ENCODE measurements at regions not wholly inside any gene's neighbourhood (a gene's known extent, or its start where the extent isn't known, plus 50 kb on each side); places are given as distances from the start of the nearest gene placed in this dataset.

DNA sequence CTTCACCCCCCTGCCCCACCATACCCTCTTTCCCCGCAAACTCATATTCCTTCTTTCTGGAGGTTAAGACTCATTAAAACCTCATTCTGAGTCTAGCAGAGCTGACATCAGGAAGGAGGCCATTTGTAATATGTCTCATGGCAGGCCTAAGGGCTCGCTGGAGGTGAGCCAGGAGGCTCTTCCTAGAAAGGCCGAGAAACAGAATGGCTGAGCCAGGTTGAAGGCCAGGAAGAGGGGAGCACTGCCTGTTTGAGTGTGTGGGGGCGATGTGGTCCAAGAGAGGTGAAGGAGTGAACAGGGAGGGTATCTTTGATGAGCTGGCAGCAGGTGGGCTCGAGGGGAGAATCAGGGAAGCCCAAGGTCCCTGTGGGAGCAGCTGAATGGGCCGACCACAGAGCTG, 317.3 kb downstream of the TLE3 start:
- no peak for DNase-seq

DNA sequence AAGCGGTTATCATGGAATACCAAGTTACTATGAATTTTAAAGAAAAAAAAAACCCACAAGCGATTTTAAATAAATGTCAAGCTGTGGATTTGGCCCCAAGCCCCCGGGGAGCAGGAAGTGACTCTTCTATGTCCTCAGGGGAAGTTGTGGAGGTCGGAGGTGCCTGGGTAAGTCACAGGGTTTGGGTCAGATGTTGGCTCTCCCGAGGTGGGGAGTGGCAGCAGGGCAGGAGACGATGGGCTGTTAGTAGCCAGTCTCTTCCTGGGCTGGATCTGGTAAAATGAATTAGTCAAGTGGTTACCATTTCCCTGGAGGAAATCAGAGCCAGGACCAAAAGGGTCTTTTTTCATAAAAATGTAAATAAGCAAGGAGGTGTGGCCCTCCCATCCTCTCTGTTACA, 316.7 kb downstream of the TLE3 start:
- no peak for DNase-seq

DNA sequence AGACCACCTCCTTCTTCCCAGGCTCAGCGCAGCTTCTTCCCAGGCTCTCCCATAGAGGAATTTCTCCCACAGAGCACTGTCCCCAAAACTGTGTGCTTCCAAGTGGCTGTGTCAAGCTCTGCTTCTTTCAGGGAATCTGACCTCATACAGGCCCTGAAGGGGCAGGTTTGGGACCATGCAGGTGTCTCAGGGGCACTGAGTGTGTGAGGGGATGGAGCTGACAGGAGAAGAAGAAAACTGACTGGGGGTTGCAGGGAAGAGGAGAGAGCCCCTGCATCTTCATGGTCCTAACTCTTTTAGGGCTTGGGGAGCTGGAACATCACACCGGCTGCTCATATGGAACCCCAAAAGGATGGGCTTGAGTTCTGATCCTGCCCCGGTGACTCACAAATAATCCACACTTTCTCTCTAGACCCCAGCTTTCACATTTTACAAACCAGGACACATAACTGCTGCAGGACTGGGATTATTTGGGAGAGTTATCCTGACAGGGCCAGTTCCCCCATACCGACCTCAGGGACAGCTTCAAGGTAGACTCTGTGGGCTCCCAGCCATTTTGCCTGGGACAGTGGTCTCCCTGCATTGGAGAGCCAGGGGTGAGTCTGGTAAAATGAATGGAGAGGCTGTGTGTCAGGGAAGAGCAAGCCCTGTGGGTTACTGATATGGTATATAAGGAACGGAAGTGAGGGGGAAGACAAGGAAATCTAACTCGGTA, 316.1 kb downstream of the TLE3 start:
- DNase-seq = no peak

DNA sequence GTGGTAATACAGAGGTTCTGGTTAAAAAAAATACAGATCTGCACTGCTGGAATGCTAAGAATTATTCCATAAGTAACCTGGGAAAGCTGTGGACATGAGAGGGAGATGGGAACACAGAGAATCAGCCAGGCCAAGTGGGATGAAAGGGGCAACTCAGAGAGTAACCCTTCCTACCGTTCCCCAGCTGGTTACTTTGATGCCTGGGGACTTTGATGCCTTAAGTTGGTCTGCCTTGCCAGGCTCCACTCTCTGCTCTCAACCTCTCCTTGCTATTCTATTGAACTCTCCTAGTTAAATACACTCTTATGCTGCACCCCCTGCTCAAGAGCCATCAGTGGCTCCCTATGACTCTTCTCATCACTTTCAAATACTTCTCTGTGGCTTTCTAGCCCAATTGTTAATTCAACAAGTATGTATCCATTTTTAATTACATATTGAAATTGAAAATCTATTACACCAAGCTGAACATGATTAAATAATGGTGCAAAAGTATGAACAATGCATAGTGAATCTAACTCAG, 315.5 kb downstream of the TLE3 start:
- no peak for DNase-seq

DNA sequence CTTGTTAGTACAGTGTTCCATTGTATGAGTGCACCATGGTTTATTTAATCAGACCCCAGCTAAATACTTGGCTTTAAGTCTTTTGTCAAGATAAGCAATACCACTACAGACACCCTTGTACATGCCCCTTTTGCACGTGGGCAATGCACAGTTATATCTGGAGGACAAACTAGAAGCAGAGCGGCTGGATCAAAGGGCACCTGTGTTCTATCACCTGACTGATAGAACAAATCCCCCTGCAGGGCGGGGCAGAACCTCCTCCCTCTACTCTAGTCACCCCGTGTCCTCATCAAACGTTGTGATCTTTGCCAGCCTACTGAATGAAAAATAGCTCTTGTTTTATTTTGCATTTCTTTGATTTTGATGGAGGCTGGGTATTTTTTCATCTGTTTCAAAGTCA, 314.9 kb downstream of the TLE3 start:
- DNase-seq = no peak

DNA sequence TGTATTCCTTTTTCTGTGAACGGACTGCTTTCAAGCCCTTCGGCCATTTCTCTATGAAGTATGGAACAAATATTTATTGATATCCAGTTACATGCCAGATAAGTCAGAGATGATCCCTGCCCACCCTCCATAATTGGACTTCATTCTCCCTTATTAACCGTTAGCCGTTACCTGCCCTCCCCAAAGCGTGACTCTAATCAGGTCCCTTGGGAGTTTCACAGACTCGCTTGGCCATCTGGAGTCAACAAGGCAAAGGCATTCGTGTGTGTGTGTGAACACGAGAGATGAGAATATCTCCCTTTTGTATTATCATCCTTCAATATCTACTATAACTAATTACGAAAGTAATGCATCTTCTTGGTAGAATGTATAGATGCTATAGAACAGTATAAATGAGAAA, 314.5 kb downstream of the TLE3 start:
- DNase-seq = no peak

DNA sequence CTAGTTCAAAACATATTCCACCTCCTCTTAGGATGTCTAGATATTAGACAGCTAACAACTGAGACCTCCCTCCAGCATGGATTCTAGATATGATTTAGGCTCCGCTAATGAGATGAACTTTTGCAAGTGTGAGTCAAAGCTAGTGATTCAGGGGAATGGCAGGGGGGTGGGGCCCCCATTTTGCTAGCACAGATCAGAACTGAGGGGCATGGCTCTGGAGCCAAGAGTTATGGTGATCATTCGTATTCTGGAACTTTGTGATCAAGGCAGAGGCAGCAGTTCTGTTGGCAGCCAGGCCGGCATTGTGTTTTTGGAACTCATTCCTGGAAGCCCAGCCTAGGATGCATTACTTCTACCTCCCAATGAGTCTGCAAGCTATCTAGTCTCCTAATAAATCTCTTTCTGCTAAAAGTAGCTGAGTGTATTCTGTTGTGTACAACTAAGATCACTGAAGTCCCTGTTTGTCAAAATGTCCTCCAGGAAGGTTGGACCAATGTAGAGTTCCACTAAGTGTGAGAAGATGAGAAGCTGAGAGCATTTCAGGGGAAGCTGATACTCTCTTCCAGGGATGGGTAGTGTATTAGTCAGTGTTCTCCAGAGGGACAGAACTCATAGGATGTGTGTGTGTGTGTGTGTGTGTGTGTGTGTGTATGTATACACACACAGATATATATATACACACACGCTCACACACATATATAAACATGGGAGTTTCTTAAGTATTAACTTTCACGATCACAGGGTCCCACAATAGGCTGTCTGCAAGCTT, 312.7 kb downstream of the TLE3 start:
- DNase-seq = peak; percentile 56

DNA sequence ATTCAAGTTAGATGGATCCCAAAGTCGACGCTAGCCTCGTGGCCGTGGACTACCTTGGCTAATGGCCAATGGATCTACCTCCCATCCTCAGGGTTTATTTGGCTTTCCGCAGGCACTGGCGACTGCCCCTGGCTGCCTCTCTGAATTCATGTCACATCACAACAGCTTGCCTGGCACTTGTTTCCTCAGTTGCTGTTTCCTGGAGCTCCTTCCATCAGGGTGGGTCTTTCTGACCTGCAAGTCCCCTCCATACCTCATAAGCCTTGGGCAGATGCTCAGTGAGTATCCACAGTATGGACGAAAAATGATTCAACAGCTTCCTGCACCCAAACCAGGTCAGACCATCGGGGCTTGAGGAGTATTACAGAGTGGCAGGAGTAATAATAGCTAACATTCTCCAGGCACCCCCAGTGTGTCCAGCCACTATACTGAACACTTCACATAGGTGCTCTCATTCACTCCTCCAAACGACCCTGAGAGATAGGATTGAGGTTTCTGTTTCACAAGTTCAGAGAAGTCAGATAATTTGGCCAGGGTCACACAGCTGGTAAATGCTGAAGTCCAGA, 311.5 kb downstream of the TLE3 start:
- DNase-seq = no peak

DNA sequence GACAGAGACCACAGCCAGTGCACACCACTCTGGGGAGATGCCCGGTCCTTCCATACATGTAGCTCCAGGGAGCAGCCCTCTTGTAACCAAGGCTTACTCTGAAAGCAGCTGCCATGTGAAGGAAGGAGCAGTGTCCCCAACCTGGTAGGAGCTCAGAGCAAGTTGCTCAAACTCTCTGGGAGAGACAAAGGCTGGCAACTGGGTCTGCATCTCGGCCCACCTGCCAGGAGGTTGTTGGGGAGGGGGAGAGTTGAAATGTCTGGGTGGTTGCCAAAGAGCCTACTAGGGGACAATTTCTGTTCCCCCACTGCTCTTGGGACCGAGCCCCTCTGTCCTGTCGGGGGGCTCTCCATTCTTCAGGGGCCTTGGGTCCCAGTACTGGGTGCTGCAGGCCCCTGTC, 309.9 kb downstream of the TLE3 start:
- DNase-seq = no peak

DNA sequence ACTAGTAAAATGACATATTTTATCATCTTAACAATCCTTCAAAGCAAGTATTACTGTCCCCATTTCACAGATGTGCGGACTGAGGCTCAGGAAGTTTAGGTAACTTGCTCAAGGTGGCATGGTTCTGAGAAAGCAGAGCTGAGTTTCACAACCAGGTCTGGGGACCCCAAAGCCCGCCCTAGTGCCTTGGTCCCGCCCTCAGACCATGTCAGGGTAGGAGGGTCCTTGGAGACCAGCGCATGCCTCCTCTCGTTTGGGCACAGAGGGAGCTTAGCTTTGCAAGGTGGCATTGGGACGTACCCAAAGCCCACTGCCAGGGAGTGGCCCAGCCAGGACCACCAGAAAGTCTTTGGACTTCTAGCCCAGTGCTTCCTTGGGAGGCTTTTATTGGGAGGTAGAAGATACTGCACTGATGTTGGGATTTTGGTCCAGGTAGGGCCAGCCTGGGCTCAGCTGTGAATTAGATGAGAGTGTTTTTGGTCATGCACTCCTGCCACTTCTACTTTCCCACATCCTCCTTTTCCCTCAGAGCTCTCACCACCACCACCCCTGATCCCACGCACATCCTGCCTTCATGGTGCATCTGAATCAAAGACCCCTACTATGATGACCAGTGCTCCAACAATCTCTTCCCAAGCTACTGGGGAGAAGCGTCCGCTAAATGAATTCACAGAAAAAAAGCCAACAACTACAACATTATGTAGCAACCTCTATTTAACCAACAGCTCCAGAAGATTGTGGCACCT, 307.9 kb downstream of the TLE3 start:
- no peak for DNase-seq

DNA sequence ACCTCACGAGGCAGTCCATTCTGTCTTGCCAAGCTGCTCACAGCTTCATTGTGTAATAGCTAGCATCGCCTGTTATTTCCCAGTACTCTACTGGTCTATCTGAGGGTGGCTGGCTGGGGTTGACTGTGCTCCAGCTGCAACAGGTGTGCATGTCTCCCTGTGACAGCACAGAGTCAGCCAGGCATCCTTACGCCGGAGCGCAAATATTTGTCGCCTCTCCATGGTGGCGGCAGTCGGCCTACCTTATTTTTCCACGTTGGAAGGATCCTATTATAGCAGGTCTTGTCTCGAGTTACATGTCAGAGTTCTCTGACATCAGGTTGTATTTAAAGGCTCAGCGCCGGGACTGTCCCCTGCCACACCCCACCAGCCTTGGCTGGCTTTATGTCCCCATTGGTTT, 307.1 kb downstream of the TLE3 start:
- no peak for DNase-seq

DNA sequence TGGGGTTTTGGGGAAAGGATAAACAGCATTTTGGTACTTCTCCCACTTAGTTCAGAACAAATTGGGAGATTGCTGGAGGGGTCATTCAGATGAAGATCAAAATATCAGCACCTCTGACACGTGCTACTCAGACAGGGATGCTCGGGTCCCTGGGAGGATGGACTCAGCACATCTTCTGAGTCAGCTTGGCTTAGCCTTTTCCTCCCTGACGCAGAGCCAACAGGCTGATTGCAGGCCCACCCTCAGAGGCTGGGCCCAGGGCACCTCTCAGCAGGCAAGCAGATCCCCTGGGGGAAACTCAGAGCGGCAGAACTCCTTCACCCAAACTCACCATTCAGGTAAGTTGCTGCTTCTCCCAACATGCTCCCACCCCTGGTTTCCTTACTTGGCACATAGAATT, 304.9 kb downstream of the TLE3 start:
- no peak for DNase-seq

DNA sequence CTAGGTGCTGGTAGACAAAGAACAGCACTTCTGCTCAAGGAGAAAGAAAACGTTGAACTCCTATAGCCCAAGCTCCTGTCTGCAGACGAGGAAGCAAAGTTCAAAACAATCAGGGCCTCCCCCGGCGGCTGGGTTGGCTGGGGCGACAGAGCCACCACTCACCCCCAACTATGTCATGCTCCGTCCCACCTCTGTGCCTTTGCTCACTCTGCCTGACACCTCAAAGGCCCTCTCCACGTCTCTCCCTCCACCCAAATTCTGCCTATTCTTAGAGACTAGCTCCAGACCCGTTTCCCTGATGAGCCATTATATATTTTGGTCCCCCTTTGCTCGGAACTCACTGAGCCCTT, 304.3 kb downstream of the TLE3 start:
- DNase-seq = no peak

DNA sequence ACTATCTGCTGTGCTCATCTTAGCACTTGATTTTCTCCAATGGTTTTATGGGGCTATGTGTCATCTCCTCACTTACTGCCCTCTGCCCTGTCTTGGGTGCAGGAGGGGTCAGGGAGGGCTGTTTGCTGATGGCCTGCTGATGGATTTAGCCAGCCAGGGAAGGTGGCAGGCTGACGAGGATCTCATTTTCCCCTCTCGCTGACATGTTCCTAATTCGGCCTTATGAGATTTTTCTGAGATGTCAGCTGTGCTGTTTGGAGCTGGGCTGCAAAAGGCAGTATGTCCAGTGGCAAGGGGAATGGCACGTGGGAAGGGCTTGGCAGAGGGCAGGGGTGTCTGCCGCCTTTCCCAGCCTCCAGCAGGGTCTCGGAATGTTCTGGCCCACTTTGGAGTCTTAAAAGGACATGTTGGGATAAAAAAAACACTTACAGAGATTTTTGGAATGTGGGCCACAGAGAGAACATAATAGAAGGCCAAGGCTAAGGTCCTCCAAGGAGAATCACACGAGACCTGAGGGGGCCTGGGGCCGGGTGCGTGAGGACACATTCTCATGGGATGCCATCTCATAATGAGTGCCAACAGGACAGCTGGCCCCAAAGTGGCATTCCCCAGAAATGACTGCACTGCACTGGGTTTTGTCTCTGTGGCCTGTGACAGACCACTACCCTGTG, 303.8 kb downstream of the TLE3 start:
- DNase-seq = no peak

DNA sequence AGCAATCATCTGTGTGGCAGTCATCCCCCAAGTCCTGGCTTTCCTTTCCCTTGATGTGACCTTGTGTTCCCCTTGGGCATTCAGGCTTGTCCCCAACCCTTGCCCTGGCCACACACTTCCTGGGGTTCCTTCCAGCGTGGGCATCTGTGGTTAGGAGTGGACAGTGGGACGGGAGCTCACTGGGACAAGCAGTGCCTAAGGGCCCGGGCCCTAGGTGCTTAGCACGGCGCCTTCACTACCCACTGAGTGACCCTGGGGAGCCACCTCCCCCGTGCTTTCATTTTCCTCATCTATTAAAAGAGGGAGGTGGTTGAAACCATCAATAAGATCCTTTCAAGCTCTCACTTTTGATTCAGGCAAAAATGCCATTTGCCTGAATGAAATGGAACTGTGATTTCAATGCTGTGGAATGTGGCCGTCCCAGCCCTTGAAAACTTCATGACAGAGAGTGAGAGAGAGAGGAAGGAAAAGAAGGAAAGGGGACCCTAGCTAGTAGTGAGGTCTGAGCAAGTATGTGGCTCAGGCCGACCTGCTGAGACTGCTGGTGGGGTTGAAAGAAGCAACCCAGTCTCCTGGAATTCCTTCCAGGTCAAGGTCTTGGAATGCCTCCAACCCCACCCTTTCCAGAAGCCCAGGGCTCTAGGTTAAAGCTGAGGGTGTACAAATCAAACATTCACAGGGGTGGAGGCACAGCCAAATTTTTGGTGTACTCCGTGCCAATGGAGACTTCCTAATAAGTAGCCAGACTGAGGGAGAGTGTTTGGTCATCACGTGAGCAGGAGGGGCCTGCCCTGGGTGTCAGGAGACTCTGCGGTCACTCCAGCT, 302.9 kb downstream of the TLE3 start:
- DNase-seq = peak; percentile 12

DNA sequence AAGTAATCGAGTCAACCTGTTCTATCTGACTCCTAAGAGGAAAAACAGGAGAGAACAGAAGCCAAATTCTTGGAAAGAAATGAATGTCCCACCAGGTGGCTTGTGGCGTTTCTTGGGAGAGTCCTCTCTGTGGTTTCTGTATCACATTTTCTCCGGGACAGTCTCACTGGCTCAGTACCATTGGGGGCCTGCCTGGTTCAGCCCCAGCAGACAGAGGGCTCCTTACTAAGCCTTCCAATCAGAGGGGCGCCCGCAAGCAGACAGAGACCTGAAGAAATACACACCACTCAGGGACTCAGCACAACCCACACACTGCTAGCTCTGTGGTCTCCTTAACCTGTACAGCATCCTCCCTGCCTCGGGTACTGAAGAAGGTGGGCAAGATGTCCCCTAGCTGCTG, 302.1 kb downstream of the TLE3 start:
- DNase-seq = no peak

DNA sequence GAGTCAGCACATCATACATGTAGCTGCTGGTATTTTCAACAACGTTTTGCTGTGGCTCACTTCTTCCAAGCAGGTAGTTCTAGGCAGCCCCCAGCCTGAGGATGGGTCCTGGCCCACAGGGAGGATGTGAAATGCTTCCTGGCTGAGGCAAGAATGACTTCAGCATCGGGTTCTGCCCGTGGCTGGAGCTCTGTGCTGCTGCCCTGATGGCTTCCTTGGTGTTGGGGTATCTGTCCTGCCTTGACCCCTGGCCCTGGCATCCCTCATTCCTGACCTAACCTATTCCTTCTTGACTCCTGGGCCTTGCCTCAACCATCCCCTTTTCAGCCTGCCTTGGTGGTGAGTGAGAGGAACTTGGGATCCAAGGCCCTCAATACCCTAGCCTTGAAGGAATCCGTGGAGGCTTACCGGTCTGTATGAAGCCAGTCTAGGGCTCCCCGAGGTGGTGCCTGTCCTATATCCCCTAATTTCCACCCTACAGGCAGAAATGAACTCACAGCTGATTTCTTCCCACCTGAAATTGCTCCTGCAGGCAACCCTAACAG, 300.6 kb downstream of the TLE3 start:
- DNase-seq = no peak

DNA sequence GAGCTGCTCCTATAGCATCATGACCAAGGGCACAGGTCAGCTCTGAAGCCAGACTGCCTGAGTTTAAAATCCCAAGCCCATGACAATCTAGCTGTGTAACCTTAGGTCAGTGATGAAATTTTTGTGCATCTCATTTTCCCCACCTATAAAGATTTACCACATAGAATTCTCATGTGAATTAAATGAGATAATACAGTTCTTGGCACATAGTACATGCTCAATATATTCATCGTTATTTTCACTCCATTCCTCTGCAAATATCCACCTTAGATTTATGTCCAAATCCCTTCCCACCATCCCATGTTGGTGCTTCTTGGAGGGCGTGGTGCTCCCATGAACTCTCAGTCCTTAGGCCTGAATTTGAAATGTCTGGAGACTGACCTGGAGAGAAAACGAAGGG, 300.1 kb downstream of the TLE3 start:
- no peak for DNase-seq

DNA sequence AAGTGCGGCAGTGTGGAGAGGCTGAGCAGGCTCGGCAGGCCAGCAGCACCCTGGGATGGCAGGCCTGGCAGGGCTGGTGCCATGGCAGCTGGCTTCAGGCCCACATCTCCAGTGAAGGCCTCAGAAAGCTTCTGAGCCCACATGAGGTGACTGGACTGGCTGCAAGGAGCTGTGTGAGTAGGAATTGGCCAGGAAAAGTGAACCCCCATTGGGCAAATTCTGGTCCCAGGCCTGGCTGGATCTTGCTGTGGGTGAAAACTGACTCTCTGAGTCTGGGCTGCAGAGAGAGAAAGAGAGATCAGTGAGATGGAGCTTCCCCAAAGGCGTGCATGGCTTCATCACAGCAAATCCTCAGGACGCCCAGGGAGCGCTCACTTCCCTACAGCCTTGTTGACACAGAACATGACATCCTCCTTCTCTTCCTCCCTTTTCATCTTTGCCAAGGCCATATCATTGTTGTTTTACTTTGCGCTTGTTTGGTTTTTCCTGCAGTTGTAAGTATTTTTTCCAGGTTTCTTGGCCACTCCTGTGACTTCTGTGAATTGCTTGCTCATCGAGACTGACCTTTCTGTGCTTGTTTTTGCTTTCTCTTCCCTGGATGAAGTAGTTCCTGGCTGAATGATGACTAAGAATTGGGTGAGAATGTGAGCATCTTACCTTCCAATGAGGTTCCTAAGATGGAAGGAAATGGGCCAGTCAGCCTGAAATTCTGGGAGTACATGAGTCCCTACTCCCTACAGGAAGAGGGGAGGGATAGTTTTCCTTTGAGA, 299.1 kb downstream of the TLE3 start:
- peak; percentile 38 for DNase-seq

DNA sequence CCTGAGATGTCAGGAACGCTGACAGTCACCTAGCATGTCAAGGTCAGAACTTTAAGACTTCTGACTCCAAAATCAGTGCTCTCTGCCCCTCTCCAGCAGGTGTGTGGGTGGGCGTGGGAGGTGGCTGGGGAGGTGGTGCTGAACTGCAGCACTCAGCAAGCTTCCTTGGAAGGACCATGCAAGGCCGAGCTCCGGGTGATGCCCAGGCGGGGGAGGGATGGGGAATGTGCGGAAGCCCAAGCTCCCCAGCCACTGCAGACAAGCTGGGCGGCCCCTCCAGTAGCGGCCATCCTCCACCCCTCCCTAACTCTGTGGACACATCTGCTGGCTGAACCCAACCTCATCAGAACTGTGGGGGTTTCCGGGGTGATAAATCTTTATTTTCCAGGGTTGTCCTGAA, 296.6 kb downstream of the TLE3 start:
- DNase-seq = no peak

DNA sequence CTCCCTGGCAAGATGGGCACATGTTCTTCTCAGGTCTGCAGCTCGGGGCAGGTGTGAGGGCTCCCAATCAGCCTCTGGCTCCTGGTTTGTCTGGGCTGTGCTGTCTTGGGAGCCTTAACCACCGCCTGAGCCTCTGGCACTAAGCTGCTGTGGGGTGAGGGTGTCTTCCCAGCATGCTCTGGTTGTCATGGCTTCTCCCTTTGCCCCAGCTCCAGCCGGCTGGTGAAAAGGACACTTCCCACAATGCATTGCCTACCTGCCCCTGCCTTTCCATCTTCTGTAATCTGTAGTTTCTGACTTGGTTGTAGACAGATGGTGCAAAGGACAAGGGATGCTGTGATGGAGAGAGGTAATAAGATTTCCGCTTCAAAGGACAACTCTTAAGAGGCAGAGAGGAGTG, 295.3 kb downstream of the TLE3 start:
- DNase-seq = no peak

Measured in amniotic stem cell (primary cell).